Liver (tissue), 7 donors: ENCODE measurements at regions not wholly inside any gene's neighbourhood (a gene's known extent, or its start where the extent isn't known, plus 50 kb on each side); places are given as distances from the start of the nearest gene placed in this dataset.

Source experiments
- DNase-seq: peaks from one replicate; pipeline ENCODE4 v3.0.0-alpha.2; 2017; ENCODE audit warnings: low spot score
- H3K27ac ChIP-seq, 2 donors: one replicate each; pipeline ENCODE4 v1.7.0; 2013; ENCODE audit warnings: inconsistent platforms in 2 of 2, low read length in 2 of 2, control low read depth in 1 of 2, low read depth in 1 of 2, mild to moderate bottlenecking in 1 of 2
- H3K27me3 ChIP-seq, 4 donors: one replicate each; pipeline versions ENCODE4 v1.6.1 to v1.7.0; 2013; ENCODE audit warnings: low read length in 3 of 4, inconsistent platforms in 1 of 4, mild to moderate bottlenecking in 1 of 4, moderate library complexity in 1 of 4; ENCODE audit not compliant: control insufficient read depth in 4 of 4, insufficient read depth in 4 of 4
- H3K36me3 ChIP-seq, 4 donors: one replicate each; pipeline versions ENCODE4 v1.6.1 to v1.7.0; 2013; ENCODE audit warnings: low read length in 3 of 4, mild to moderate bottlenecking in 3 of 4, low read depth in 1 of 4, moderate library complexity in 1 of 4; ENCODE audit not compliant: control insufficient read depth in 4 of 4, insufficient read depth in 3 of 4
- H3K4me1 ChIP-seq, 4 donors: one replicate each; pipeline versions ENCODE4 v1.6.1 to v1.7.0; 2013; ENCODE audit warnings: low read length in 3 of 4, mild to moderate bottlenecking in 3 of 4, moderate library complexity in 1 of 4; ENCODE audit not compliant: control insufficient read depth in 4 of 4, insufficient read depth in 4 of 4
- H3K4me3 ChIP-seq, 3 donors: one replicate each; pipeline versions ENCODE4 v1.6.1 to v1.7.0; 2013; ENCODE audit warnings: low read length in 3 of 3, control low read depth in 1 of 3, low read depth in 1 of 3, mild to moderate bottlenecking in 1 of 3
- H3K9ac ChIP-seq, 2 donors: one replicate each; pipeline ENCODE4 v1.7.0; 2013; ENCODE audit warnings: low read length in 2 of 2, mild to moderate bottlenecking in 2 of 2, moderate library complexity in 2 of 2, control low read depth in 1 of 2, low read depth in 1 of 2
- H3K9me3 ChIP-seq, 4 donors: one replicate each; pipeline versions ENCODE4 v1.6.1 to v1.7.0; 2013; ENCODE audit warnings: low read length in 3 of 4; ENCODE audit not compliant: control insufficient read depth in 4 of 4
- EGR1 ChIP-seq, 2 donors: IDR thresholded peaks; 2 replicates each; pipeline ENCODE4 v1.6.1; 2016 to 2018; ENCODE audit warnings: antibody characterized with exemption in 2 of 2, low read depth in 2 of 2
- FOXA1 ChIP-seq: IDR thresholded peaks from 2 replicates; pipeline ENCODE4 v1.6.1; 2016; ENCODE audit warnings: antibody characterized with exemption
- FOXA2 ChIP-seq: IDR thresholded peaks from 2 replicates; pipeline ENCODE4 v1.6.1; 2016; ENCODE audit warnings: antibody characterized with exemption
- HNF4A ChIP-seq, 2 donors: conservative IDR thresholded peaks; 2 replicates each; pipeline ENCODE4 v1.6.1; 2016; ENCODE audit warnings: antibody characterized with exemption in 2 of 2, mild to moderate bottlenecking in 2 of 2
- HNF4G ChIP-seq: IDR thresholded peaks from 2 replicates; pipeline ENCODE4 v1.6.1; 2016; ENCODE audit warnings: antibody characterized with exemption
- JUND ChIP-seq, 2 donors: IDR thresholded peaks; 2 replicates each; pipeline ENCODE4 v1.6.1; 2016; ENCODE audit warnings: antibody characterized with exemption in 2 of 2
- NR2F2 ChIP-seq: IDR thresholded peaks from 2 replicates; pipeline ENCODE4 v1.6.1; 2016; ENCODE audit warnings: antibody characterized with exemption
- RAD21 ChIP-seq, 2 donors: IDR thresholded peaks; 2 replicates each; pipeline ENCODE4 v1.6.1; 2016; ENCODE audit warnings: antibody characterized with exemption in 2 of 2, mild to moderate bottlenecking in 2 of 2
- SP1 ChIP-seq: IDR thresholded peaks from 2 replicates; pipeline ENCODE4 v1.6.1; 2018; ENCODE audit warnings: antibody characterized with exemption, mild to moderate bottlenecking
- TAF1 ChIP-seq: conservative IDR thresholded peaks from 2 replicates; pipeline ENCODE4 v1.6.1; 2016; ENCODE audit warnings: antibody characterized with exemption, mild to moderate bottlenecking
- YY1 ChIP-seq: IDR thresholded peaks from 2 replicates; pipeline ENCODE4 v1.6.1; 2016; ENCODE audit warnings: antibody characterized with exemption, mild to moderate bottlenecking
- ZBTB33 ChIP-seq: IDR thresholded peaks from 2 replicates; pipeline ENCODE4 v1.6.1; 2016; ENCODE audit warnings: antibody characterized with exemption
- WGBS: extraction: QIAGEN DNeasy Blood & Tissue Kit; methylation state at CpG from one replicate; pipeline ENCODE4 v1.1.7; 2013; 5-methylcytosine and 5-hydroxymethylcytosine counted together
- TF ChIP-seq, protein P1 (sequence below): IDR thresholded peaks from 2 replicates; pipeline ENCODE4 v1.6.1; 2016; ENCODE audit warnings: antibody characterized with exemption
- TF ChIP-seq, protein P2 (sequence below): IDR thresholded peaks from 2 replicates; pipeline ENCODE4 v1.6.1; 2016; ENCODE audit warnings: antibody characterized with exemption
- donor health status: healthy.
- donor health status: healthy.
- donor health status: healthy.
- donor health status: healthy.

DNA sequence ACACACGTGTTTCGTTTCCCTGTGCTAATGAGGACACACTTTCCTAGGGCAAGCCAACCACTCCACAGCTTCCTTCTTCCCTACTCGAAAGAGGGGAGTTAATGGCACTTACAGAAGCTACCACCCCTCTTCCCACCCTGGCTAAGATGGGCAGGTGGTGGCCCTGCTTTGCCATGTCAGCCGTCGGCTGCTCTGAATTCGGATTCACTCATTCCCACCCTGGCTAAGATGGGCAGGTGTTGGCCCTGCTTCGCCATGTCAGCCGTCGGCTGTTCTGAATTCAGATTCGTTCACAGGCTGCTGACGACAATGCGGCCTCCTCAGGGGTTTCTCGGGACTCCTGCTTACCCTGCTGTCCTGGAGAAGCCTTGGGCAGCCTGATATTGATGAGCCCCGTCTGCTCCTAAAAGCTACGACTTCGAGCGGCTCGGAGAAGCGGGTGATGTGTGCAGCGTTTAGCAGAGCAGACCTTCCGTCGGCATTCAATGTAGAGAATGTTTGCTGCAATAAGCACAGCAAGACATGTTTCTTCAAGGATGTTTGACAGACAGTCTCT, 56.2 kb upstream of the PPP2R2D start:
- TF ChIP-seq YY1, result no peak
- TF ChIP-seq ZBTB33, result no peak
- no peak for TF ChIP-seq RAD21 (IDR thresholded peaks at IDR 0.05)
- TF ChIP-seq, protein P1, sequence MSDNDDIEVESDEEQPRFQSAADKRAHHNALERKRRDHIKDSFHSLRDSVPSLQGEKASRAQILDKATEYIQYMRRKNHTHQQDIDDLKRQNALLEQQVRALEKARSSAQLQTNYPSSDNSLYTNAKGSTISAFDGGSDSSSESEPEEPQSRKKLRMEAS, result no peak
- TF ChIP-seq FOXA2, result no peak
- no peak for TF ChIP-seq NR2F2
- no peak for TF ChIP-seq EGR1 (IDR thresholded peaks at IDR 0.05; ENCODE audit: low read depth in 2 of 2)
- TF ChIP-seq FOXA1, result no peak
- no peak for TF ChIP-seq SP1
- no peak for TF ChIP-seq JUND (IDR thresholded peaks at IDR 0.05)
- no peak for TF ChIP-seq TAF1
- no peak for TF ChIP-seq HNF4A (conservative IDR thresholded peaks at IDR 0.05)
- DNase-seq, result no peak
- H3K36me3 ChIP-seq, result no peaks in the 10 kb centered on the region

DNA sequence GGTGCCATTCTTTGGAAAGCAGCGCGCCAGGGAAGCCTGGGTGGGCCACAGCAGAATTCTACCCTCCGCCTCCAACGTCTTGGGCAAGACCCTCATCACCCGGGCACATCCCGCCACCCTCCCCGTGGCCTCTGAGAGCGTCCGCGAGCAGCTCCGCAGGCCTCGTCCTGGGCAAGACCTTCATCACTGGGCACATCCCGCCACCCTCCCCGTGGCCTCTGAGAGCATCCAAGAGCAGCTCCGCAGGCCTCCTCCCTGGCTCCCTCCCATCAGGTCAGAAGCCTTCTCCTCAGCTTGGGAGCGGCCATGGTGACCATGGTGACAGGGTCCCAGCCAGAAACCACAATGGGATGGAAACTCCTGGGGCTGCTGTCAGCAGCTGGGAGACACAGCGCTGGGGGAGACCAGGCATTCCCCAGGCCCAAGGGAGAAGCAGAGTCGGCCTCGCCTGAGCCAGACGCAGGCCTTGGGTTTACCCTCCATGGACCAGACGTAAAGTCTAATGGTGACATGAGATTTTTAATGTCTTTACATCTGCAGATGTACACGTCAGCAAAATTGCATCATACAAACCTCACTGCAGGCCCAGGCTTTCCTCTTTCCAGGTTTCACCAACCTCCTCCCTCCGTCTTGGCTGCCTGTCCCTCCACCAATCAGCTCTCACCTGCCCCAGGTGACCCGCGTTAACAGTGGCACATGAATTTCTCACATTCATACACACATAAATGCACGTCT, 55.1 kb upstream of the PPP2R2D start:
- no peaks in the 10 kb centered on the region for H3K27me3 ChIP-seq
- no peaks in the 10 kb centered on the region for H3K9me3 ChIP-seq
- no peak for TF ChIP-seq HNF4G
- TF ChIP-seq, protein P2, sequence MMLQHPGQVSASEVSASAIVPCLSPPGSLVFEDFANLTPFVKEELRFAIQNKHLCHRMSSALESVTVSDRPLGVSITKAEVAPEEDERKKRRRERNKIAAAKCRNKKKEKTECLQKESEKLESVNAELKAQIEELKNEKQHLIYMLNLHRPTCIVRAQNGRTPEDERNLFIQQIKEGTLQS, result no peak
- TF ChIP-seq FOXA1, result no peak
- no peak for TF ChIP-seq ZBTB33
- TF ChIP-seq, protein P1, result no peak
- no peak for TF ChIP-seq EGR1 (IDR thresholded peaks at IDR 0.05; ENCODE audit: low read depth in 2 of 2)
- no peak overlapping the region for H3K4me3 ChIP-seq
- no peak for DNase-seq
- H3K9ac ChIP-seq, result no peak overlapping the region
- no peak overlapping the region for H3K27ac ChIP-seq
- no peaks in the 10 kb centered on the region for H3K36me3 ChIP-seq
- WGBS, result 90% methylated on average over 26 of the region's 26 CpGs
- H3K4me1 ChIP-seq, result no peaks in the 10 kb centered on the region

More for the DNA sequence above, 56.2 kb upstream of the PPP2R2D start:
- WGBS, result 92% methylated on average over 22 of the region's 22 CpGs
- H3K27me3 ChIP-seq, result no peaks in the 10 kb centered on the region
- no peak overlapping the region for H3K27ac ChIP-seq
- H3K4me1 ChIP-seq, result peaks cover 0 to 3% (median 0%) of the 10 kb centered on the region in 4 donors
- no peaks in the 10 kb centered on the region for H3K9me3 ChIP-seq
- H3K9ac ChIP-seq, result no peak overlapping the region
- H3K4me3 ChIP-seq, result no peak overlapping the region
